GM18870 (cell line): ENCODE measurements at regions not wholly inside any gene's neighbourhood (a gene's known extent, or its start where the extent isn't known, plus 50 kb on each side); places are given as distances from the start of the nearest gene placed in this dataset.
"Not testable (repeated sequence)": the region's sequence is repeated elsewhere in the genome, so short reads cannot be mapped to it uniquely, and the experiment has no call there.

Experiments used
- ATAC-seq: cut with Tn5 transposase; IDR thresholded peaks from one replicate; pipeline ENCODE4 v1.9.1; 2021; ENCODE audit warnings: moderate library complexity; ENCODE audit not compliant: unreplicated experiment

DNA sequence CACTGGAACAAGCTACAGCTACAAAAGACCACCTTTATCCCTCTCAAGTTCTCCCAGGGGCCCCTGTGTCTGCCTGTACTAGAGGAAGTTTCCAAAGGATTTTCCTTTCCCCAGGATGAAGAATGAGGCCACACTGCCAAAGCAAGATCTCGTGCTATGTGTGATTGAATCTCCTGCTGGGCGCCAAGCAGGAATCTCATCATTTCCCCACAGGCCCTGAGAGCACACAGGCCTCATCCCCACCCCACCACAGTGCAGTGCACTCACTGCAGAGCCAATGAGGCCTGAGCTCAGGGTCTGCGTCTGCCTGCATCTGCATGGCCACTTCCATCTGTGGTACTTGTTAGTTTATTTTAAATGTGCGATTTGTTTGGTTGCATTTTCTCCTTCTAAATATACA lies 387.4 kb upstream of the ASIC2 start:
- ATAC-seq = no peak

DNA sequence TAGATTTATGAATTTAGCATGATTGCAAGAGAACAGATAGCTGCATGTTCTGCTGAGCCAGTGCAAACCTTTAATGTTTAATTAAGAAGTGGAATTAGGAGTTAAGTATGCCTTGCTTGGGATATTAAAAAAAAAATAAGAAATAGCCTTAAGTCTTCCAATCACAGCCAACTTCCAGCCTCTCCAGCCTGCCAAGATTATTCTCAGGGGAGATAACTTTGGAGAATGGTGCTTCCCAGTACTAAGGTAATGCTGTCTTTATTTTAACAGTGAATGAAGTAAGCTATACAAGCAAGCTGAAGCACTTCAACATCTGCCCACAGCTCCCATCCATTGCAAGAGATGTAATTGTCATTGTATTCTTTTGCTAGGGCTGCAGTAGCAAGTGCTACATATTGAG lies 389.5 kb upstream of the ASIC2 start:
- ATAC-seq = no peak

DNA sequence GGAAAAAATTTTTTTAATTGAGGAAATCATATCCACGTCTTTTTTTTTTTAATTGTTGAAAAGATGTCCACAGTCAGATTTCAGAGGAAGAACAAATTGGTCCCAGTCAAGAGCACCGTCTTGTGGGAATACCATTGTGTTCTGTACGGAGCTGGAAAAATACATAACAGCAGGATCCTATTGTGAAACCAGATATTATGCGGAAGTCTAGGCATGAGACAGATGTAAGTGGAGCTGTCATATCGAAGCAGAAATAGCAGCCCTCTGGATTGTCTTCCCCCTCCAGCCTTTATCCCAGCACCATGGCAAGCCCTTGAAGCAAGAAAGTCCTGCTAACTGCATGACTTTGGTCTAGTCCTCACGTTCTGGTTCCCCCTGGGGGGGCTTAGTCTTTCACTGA lies 391.6 kb upstream of the ASIC2 start:
- ATAC-seq = no peak

DNA sequence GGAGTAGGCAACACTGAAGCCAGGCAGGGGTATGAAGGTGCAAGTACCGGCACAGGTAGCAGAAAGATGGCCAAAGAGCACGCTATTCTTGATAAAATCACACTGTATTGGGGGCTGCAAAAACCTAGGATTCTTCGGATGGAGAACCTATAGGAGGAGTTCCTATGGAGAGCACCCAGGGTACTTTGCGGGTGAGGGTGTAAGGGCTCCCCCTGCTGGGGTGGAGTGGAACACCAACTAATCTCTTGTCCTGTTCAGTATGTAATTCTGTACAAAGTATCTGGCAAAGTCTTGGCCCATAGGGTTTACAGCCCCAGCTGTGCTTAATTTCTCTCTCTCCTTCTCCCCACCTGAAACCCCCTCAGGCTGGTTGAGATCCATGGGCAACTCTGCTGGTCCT lies 393.1 kb upstream of the ASIC2 start:
- no peak for ATAC-seq

DNA sequence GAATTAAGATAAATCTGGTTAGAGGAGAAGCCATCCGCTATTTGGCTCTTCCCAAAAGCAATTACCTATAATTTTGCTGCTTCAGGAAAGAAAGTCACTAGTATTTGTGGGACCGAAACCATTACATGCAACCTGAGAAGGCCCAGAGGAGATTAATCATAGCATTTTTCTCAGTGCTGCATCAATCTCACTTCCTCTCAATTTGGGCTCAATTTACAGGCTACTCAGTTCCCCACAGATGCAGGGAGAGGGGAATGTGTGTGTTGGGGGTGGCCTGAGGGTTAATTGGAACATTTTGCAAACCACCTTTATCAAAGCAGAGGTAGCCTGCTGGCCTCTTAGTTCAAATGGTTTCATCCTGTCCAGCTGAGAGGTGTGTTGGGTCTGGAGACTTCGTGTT lies 394.7 kb upstream of the ASIC2 start:
- no peak for ATAC-seq

DNA sequence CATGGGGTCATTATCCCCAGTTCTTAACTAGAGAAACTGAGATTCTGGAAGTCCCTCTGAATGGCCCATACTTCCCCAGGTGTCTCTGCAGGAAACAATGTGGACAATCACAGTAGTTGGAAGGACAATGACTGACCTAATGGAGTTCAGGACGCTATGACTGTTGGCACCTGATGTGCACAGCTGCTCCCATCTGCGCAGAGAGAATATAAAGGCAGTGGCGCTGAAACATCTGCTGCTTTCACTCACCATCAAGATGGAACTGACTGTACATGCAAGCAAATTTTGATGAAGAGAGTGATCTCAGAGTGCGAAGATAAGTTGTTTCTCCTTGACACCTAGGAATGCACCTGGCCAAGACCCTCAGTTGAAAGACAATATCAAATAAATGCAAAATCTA lies 395.7 kb upstream of the ASIC2 start:
- ATAC-seq = no peak

DNA sequence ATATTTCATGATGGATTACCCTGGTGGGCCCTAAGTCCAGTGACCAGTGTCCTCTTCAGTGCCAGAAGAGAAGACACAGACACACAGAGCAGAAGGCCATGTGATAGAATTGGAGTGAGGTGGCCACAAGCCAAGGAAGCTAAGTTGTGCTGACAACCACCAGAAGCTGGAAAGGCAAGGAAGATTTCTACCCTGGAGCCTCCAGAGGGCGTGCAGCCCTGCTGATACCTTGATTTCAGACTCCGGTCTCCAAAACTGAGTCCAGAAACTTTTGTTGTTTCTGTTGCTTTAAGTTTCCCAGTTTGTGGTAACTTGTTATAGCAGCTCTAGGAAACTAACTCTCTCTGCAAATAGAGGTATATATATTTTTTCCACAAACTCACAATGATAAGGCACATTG lies 396.6 kb upstream of the ASIC2 start:
- no peak for ATAC-seq

DNA sequence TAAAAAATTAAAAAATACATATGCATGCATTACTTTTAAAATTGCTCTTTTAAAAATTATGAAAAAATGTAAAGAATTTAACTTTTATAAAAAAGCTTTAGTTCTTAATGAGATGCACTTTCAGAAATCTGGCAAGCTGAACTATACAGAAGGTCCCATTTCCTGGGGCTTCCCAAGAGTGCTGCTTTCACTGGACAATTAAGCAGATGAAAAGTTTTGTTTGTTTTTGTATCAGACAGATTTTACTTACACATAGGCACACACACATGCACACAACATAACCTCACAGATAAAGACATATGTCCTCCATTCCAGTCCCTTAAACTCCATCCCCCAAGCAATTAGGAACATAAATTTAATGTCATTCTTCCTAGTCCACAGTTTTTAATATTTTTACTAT lies 402.3 kb upstream of the ASIC2 start:
- ATAC-seq = no peak

DNA sequence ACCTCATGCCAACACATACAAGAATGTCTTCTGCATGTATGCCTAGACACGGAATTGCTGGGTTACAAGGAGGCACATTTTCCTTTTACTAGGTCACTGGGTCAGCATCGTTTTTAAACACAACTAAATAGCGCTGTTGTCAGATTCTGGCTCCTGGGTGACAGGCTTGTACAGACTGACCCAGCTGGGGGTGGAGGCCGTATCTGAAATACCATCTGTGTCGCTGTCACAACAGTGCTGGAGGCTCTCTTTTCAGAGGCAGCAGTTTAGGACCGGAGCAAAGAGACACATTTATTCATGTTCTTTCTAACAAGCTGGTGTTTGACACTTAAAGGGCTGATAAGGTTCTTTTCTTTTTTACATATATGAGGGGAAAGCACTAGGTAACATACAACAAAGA lies 403.0 kb upstream of the ASIC2 start:
- ATAC-seq = no peak

DNA sequence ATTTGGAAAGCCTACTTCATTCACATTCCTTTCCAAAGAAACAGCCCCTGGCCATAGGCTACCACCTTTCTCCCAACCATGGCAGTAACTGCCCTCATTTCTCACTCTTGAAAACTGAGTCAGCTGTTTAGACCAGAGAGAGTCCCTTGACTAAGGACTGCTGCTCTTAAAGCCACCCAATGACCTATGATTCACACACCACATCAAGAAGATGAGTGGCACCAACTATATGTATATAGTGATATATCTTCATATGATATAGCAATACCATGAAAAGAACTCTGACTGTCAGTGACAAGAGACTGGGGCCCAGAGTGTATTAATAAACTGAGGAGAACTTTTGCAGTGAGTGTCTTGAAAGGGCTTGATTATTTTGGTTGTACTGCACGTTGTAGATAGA lies 404.5 kb upstream of the ASIC2 start:
- ATAC-seq = no peak

DNA sequence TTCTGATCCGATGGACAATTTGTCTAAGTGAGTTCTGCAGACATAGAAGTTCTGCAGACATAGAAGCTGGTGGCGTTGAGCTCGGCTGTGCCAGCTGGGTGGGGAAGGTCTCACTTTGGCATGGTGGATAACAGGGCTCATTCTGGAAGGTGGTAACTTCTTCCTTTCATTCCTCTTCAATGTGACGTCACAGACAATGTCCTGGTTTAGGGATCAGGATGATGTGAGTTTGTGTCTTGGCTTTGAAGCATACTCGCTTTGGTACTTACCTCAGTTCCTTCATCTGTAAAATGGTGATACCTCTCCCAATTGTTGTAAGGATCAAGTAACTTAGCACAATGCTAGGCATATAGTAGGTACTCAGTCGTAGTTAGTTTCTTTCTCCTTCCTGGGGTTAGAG lies 408.8 kb upstream of the ASIC2 start:
- ATAC-seq = no peak

DNA sequence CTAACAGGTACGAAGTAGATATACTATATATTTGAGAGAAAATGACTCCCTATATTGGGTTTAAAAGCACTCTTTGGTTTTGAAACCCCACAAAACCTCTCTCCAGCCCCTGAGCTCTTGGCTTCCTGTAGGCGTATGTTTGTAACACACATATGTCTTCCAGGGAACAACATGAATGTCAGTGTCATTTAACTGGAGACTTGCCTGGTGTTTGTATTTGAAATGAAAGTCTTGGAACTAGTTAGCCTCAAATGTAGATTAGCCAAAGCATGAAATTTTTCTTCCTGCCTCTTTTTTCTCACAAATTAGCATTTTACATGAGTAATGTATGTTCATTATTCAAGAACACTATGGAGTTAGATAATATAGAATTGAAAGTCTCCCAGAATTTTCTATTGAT lies 411.8 kb upstream of the ASIC2 start:
- no peak for ATAC-seq

DNA sequence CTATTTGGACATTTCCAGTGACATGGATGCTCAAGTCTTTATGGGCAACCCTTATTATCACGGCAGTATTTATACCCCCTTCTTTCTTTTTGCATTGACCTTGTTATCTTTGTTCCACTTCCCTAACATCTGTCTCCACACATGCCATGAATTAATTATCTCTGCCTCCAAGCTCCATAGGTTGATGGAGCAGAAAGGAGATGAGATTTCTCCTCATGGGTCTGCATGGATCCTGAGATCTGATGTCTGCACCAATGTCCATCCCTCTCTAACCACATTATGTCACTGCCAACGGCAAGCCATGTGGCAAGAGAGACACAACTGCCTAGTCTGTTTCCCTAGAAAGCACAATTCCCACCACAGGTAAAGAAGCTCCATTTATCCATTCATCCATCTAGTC lies 416.8 kb upstream of the ASIC2 start:
- ATAC-seq = no peak

DNA sequence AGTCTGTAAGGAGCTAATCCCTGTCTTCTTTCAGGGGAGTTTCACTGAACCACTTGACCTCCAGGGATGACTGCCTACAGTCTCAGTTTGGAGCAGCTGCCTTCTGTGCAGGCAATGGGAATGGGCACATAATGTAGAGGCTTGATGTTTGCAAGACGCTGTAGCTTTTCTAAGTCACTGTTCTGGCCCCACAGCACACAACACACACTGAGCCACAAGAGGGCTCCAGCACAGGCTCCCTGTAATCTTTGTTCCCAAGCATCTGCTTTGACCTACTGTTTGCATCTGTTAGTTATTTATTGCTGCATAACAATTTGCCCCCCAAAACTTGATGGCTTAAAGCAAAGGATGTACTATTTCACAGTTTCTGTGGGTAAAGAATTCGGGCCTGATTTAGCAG lies 419.0 kb upstream of the ASIC2 start:
- ATAC-seq = no peak

DNA sequence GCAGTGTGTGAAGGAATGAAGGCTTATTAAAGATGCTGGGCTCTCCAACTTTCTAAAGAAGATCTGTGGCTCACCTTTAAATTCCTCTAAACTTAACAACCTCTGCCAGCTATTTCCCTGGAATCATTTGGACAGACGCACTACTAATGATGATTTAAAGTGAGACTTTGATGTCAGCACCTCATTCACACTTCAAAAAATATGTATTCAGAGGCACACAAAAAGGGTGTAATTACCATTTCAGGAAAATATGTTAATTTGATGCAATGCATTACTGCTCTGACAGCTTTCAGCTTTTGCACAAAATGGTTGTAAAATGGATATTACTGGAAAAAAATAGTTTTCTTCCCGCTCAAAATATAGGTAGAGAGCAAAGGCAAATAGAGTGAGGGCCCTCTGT lies 423.9 kb upstream of the ASIC2 start:
- ATAC-seq = no peak

DNA sequence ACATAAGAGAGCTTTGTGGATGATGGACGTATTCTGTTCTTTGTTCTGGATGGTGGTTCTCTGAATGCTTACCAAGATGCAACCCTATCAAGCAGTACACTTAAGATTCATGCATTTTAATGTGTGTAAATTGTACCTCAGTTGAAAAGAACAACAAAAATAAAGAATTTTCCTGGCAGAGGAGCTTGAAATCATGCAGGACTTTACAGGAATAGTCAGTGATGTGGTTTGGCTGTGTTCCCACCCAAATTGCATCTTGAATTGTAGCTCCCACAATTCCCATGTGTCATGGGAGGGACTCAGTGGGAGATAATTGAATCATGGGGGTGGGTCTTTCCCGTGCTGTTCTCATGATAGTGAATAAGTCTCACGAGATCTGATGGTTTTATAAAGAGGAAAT lies 430.6 kb upstream of the ASIC2 start:
- ATAC-seq = not testable (repeated sequence)

DNA sequence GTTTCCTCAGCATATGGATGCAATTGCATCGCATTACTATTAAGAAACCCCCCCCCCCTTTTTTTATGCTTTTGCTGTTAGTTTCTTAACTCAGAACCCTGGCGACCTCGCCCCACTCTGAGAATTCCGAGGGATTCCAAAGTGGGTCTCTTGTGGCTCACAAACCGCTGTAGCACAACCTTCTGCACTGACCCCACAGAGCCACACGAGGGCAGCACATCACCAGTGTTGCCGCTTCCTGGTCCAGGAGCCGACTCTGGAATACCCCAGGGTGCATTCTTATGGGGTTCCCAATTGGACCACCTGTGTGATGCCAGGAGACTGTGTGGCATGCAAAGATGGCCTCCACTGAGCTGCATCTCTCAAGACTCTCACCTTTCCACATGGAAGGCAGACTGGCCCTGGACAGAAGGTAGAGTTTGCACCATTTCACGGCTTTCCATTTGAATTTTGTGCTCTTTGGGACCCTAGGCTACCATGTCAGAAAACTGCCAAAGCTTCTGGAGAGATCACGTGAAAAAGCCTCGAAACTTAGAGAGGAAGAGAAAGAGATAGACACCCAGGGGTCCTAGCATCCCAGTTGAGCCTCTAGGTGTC lies 432.7 kb upstream of the ASIC2 start:
- ATAC-seq = no peak

DNA sequence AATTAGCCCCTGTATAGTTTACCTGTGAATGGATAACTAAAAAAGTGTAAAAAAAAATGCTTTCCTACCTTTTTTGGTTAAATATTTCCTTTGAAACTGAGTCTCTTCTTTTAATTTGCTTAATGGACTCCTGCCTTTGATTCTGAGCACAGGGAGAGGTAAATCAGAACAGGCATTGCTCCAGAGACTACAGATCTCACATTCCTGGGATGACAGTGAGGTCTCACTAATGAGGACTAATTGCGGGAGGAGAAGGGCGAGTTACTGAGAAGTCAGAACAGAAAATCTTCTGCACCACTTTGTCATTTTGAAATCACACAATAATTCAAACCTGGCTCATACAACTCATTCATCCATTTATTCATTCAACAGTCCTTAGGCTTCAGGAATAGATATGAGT lies 437.0 kb upstream of the ASIC2 start:
- no peak for ATAC-seq

DNA sequence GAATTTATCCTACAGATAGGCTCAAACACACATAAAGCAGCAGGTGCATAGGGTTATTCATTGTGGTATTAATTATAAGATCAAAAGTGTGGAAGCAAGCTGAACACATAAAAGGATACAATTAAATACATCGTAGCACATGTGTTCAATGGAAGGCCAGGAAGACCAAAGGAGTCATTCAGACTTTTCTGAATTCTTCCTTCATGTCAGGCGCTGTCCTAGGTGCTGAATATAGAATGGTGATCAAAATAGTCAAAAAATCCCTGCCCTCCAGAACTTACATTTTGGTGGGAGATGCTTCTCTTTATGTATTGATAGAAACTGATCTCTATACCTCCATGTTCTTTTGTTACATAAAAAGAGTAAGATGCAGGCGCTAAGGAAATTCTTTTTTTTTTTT lies 439.0 kb upstream of the ASIC2 start:
- ATAC-seq = no peak

DNA sequence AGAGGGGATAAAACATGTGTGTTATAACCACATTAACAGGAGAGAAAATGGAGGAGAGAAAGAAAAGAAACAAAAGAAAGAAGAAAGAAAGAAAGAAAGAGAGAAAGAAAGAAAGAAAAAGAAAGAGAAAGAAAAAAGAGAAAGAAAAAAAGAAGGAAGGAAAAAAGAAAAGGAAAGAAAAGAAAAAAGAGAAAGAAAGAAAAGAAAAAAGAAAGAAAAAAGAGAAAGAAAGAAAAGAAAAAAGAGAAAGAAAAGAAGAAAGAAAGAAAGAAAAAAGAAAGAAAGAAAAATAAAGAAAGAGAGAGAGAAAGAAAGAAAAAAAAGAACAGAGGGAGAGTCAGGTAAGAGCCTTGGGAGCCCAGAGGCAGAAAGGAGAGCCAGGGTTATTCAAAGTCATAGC lies 446.6 kb upstream of the ASIC2 start:
- no peak for ATAC-seq

DNA sequence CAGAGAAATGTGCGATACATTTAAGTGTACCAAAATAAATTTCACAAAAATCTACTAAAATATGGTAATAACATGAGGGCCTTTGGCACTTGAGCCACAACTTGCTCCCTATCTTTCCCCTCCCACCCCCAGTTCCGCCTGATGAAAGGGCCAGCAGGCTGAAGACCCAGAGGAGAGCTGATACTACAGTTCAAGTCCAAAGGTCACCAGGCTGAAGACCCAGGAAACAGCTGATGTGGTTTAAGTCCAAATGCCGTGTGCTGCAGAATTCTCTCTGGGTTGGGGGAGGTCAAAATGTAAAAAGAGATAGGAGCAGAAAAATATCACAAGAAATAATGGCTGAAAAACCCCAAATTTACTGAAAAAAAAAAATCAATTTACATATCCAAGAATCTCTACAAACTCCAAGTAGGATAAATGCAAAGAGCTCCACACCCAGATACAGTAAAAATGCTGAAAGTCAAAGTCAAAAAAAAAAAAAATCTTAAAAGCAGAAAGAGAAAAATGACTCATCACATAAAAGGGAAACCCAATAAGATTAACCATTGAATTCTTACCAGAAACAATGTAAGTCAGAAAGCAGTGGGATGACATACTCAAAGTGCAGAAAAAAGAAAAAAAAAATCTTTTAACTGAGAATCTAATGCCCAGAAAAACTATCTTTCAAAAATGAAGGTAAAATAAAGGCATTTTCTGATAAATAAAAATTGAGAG lies 452.1 kb upstream of the ASIC2 start:
- ATAC-seq = no peak

DNA sequence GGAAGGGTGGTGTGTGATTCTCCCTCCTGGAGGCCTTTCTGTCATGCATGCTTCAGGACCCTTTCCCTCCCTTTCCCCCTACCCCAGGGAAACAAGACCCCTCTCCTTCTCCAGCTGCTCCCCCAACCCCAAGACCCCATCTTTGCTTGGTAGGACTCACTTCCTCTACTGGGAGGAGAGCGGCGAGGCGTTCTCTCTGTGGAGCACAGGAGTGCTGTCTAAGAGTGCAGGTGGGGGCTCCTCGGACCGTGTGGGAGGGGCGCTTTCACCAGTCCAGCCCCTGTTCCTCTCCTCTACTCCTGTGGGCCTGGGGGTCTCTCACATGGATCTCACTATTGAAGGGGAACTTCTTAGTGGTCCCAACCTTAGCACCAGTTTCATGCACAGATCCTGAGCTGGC lies 456.1 kb upstream of the ASIC2 start:
- no peak for ATAC-seq
